IMR-90 (cell line): ENCODE measurements at regions not wholly inside any gene's neighbourhood (a gene's known extent, or its start where the extent isn't known, plus 50 kb on each side); places are given as distances from the start of the nearest gene placed in this dataset.

Experiments
- ATAC-seq: fragments of 200-7000 bp; cut with Tn5 transposase; 2 replicates; pipeline ENCODE4 v1.9.1; 2020; ENCODE audit warnings: low read depth, mild to moderate bottlenecking, moderate library complexity
- BruUV-seq: library from RNA; stranded (reverse); fragments of 400-500 nt; replicated peaks from 2 replicates; lab custom pipeline; 2021; lab: Mats Ljungman, UMichigan
- CTCF ChIA-PET: fragments of 300-600 bp; formaldehyde crosslinking; extraction: SDS; loops from one replicate; lab custom pipeline; 2021; ENCODE audit warnings: antibody characterized with exemption; lab: Yijun Ruan, JAX
- POLR2A ChIA-PET: fragments of 300-600 bp; sonication (Branson Sonifier 250); formaldehyde crosslinking; loops from one replicate; lab custom pipeline; 2022; ENCODE audit warnings: antibody characterized with exemption; ENCODE audit not compliant: unreplicated experiment; lab: Charles Lee
- DNase-seq: peaks from one replicate; pipeline ENCODE4 v3.0.0; 2013
- H2AFZ ChIP-seq: replicated peaks from 2 replicates; pipeline ENCODE3; 2013; ENCODE audit warnings: low read length, mild to moderate bottlenecking; ENCODE audit not compliant: poor library complexity
- H2AK5ac ChIP-seq: 2 replicates; pipeline ENCODE4 v1.6.1; 2013; ENCODE audit warnings: low read depth, low read length, inconsistent platforms
- H2AK9ac ChIP-seq: replicated peaks from 2 replicates; pipeline ENCODE3; 2013; ENCODE audit warnings: mild to moderate bottlenecking, low read depth, low read length, moderate library complexity; ENCODE audit not compliant: poor library complexity
- H2BK120ac ChIP-seq: 2 replicates; pipeline ENCODE4 v1.6.1; 2013; ENCODE audit warnings: low read depth, low read length, inconsistent platforms
- H2BK15ac ChIP-seq: 3 replicates; pipeline ENCODE4 v1.6.1; 2013; ENCODE audit warnings: low read depth, low read length, inconsistent platforms
- H2BK20ac ChIP-seq: 2 replicates; pipeline ENCODE4 v1.6.1; 2013; ENCODE audit warnings: low read depth, mild to moderate bottlenecking, inconsistent platforms, low read length, moderate library complexity
- H2BK5ac ChIP-seq: 2 replicates; pipeline ENCODE4 v1.6.1; 2013; ENCODE audit warnings: mild to moderate bottlenecking, low read depth, low read length, inconsistent platforms; ENCODE audit not compliant: poor library complexity, severe bottlenecking
- H3K14ac ChIP-seq: replicated peaks from 2 replicates; pipeline ENCODE4 v1.6.1; 2013; ENCODE audit warnings: low read depth, low read length, inconsistent platforms
- H3K18ac ChIP-seq: 2 replicates; pipeline ENCODE4 v1.6.1; 2013; ENCODE audit warnings: low read depth, low read length, control low read depth
- H3K23ac ChIP-seq: 2 replicates; pipeline ENCODE4 v1.6.1; 2013; ENCODE audit warnings: low read depth, low read length, inconsistent platforms
- H3K27ac ChIP-seq: 2 replicates; pipeline ENCODE4 v1.5.1; 2013; ENCODE audit warnings: mild to moderate bottlenecking, control low read depth, low read length; ENCODE audit not compliant: insufficient read depth
- H3K27me3 ChIP-seq: 2 replicates; pipeline ENCODE4 v1.6.1; 2013; ENCODE audit warnings: low read length; ENCODE audit not compliant: control insufficient read depth, insufficient read depth
- H3K36me3 ChIP-seq: 2 replicates; pipeline ENCODE4 v1.6.1; 2013; ENCODE audit warnings: low read length, mixed read lengths; ENCODE audit not compliant: control insufficient read depth, insufficient read depth
- H3K4ac ChIP-seq: 2 replicates; pipeline ENCODE4 v1.6.1; 2013; ENCODE audit warnings: low read depth, low read length, inconsistent platforms
- H3K4me1 ChIP-seq: 2 replicates; pipeline ENCODE4 v1.6.1; 2013; ENCODE audit warnings: low read length, mixed read lengths; ENCODE audit not compliant: control insufficient read depth, insufficient read depth
- H3K4me2 ChIP-seq: 2 replicates; pipeline ENCODE4 v1.6.1; 2013; ENCODE audit warnings: low read depth, mild to moderate bottlenecking, control low read depth, low read length, moderate library complexity
- H3K4me3 ChIP-seq: 2 replicates; pipeline ENCODE4 v1.5.1; 2013; ENCODE audit warnings: low read depth, mild to moderate bottlenecking, control low read depth, low read length, moderate library complexity; ENCODE audit not compliant: insufficient read depth
- H3K56ac ChIP-seq: 2 replicates; pipeline ENCODE4 v1.6.1; 2013; ENCODE audit warnings: low read length, inconsistent platforms; ENCODE audit not compliant: insufficient read depth; ENCODE audit errors: extremely low read depth
- H3K79me1 ChIP-seq, 2 experiments: 2 replicates each; pipeline ENCODE4 v1.6.1; 2013; ENCODE audit warnings: low read length in 2 of 2, inconsistent platforms in 1 of 2, low read depth in 1 of 2
- H3K9ac ChIP-seq: 2 replicates; pipeline ENCODE4 v1.6.1; 2013; ENCODE audit warnings: low read depth, low read length, control low read depth
- H3K9me1 ChIP-seq: 2 replicates; pipeline ENCODE4 v1.6.1; 2013; ENCODE audit warnings: low read length, inconsistent platforms; ENCODE audit not compliant: insufficient read depth
- H3K9me3 ChIP-seq: 2 replicates; pipeline ENCODE4 v1.6.1; 2013; ENCODE audit warnings: low read length; ENCODE audit not compliant: control insufficient read depth, insufficient read depth
- H4K20me1 ChIP-seq: 2 replicates; pipeline ENCODE4 v1.6.1; 2013; ENCODE audit warnings: low read length, inconsistent platforms; ENCODE audit not compliant: insufficient read depth
- H4K5ac ChIP-seq: 2 replicates; pipeline ENCODE4 v1.6.1; 2013; ENCODE audit warnings: mild to moderate bottlenecking, low read depth, low read length, control low read depth
- H4K8ac ChIP-seq, 2 experiments: 2 replicates each; pipeline ENCODE4 v1.6.1; 2013; ENCODE audit warnings: low read depth in 2 of 2, low read length in 2 of 2, control low read depth in 1 of 2, inconsistent platforms in 1 of 2
- H4K91ac ChIP-seq: 2 replicates; pipeline ENCODE4 v1.6.1; 2013; ENCODE audit warnings: low read depth, low read length, inconsistent platforms; ENCODE audit not compliant: insufficient read depth
- BHLHE40 ChIP-seq: fragments of 150-350 bp; IDR thresholded peaks from 2 replicates; pipeline ENCODE4 v1.6.1; 2016; ENCODE audit warnings: mild to moderate bottlenecking, low read depth, low read length
- CEBPB ChIP-seq: IDR thresholded peaks from 2 replicates; pipeline ENCODE4 v1.6.1; 2012; ENCODE audit warnings: low read depth, low read length, improper control_type of control experiment
- MAZ ChIP-seq: IDR thresholded peaks from 2 replicates; pipeline ENCODE4 v1.6.1; 2012; ENCODE audit warnings: low read depth, mild to moderate bottlenecking, low read length, improper control_type of control experiment, moderate library complexity, borderline replicate concordance
- MXI1 ChIP-seq: IDR thresholded peaks from 2 replicates; pipeline ENCODE4 v1.6.1; 2012; ENCODE audit warnings: low read depth, mild to moderate bottlenecking, low read length, moderate library complexity, borderline replicate concordance
- POLR2A ChIP-seq: IDR thresholded peaks from 2 replicates; pipeline ENCODE4 v1.6.1; 2012; ENCODE audit warnings: mild to moderate bottlenecking, low read depth, low read length
- RAD21 ChIP-seq: IDR thresholded peaks from 2 replicates; pipeline ENCODE4 v1.6.1; 2012; ENCODE audit warnings: low read length, improper control_type of control experiment
- RCOR1 ChIP-seq: IDR thresholded peaks from 2 replicates; pipeline ENCODE4 v1.6.1; 2012; ENCODE audit warnings: mild to moderate bottlenecking, low read length, improper control_type of control experiment; ENCODE audit not compliant: insufficient replicate concordance
- RFX5 ChIP-seq: IDR thresholded peaks from 2 replicates; pipeline ENCODE4 v1.8.0; 2012; ENCODE audit warnings: low read depth, mild to moderate bottlenecking, low read length, moderate library complexity
- SMC3 ChIP-seq: fragments of 150-350 bp; IDR thresholded peaks from 2 replicates; pipeline ENCODE4 v1.6.1; 2016; ENCODE audit warnings: low read depth, mild to moderate bottlenecking, antibody characterized with exemption, low read length, moderate library complexity
- WGBS, 2 experiments: methylation state at CpG; one replicate each; pipeline versions ENCODE4 v1.1.5 to v1.1.7; 2013; ENCODE audit warnings: missing lambda C conversion rate in 2 of 2; ENCODE audit not compliant: insufficient read length in 1 of 2; ENCODE audit errors: extremely low coverage in 2 of 2; 5-methylcytosine and 5-hydroxymethylcytosine counted together
- dilution Hi-C: fragments of 300-500 bp; cut with HindIII; formaldehyde crosslinking; loops from one replicate; pipeline ENCODE4 v1.14.3; 2018; ENCODE audit warnings: low sequenced_read_pairs; ENCODE audit not compliant: unreplicated experiment
- in situ Hi-C: fragments of 300-500 bp; cut with MboI; formaldehyde crosslinking; loops from 3 replicates; pipeline ENCODE4 v1.14.3; 2019; ENCODE audit warnings: low sequenced_read_pairs, inconsistent platforms, mixed read lengths
- intact Hi-C: fragments of 100-400 bp; cut with micrococcal nuclease; formaldehyde crosslinking; loops from 2 replicates; pipeline ENCODE4 v1.10.0; 2022
- TF ChIP-seq, protein P1 (sequence below): conservative IDR thresholded peaks from 2 replicates; pipeline ENCODE4 v1.5.1; 2012; ENCODE audit warnings: mild to moderate bottlenecking, low read depth, low read length, improper control_type of control experiment

GRCh38 chr9:15104826-15105420, 194.7 kb upstream of the FREM1 start:
- no TSS peak for BruUV-seq
- Histone ChIP-seq H3K4me1 (peaks cover 2% of the 10 kb centered on the region; the same call in 1 of the 2 replicates), H4K20me1 (no peaks in the 10 kb centered on the region), H3K9me1 (no peaks in the 10 kb centered on the region; the same call in 1 of the 2 replicates), H3K4ac (no peak overlapping the region), H4K5ac (no peak overlapping the region), H3K27ac (no peak overlapping the region), H3K56ac (no peak overlapping the region), H3K9ac (no peak overlapping the region), H3K27me3 (no peaks in the 10 kb centered on the region; the same call in 1 of the 2 replicates), H2BK15ac (no peak overlapping the region), H2AK9ac (no peak overlapping the region), H3K4me2 (no peak overlapping the region), H2BK5ac (no peak overlapping the region), H3K9me3 (no peaks in the 10 kb centered on the region), H3K18ac (no peak overlapping the region), H2BK120ac (no peak overlapping the region), H2AFZ (no peak overlapping the region), H2AK5ac (no peak overlapping the region), H3K79me1 (no peaks in the 10 kb centered on the region), H4K91ac (no peak overlapping the region), H4K8ac (no peak overlapping the region), H3K23ac (no peak overlapping the region), H2BK20ac (no peak overlapping the region), H3K36me3 (no peaks in the 10 kb centered on the region), H3K4me3 (no peak overlapping the region), H3K14ac (no peak overlapping the region)
- ChIA-PET CTCF (interaction anchor here (1.0 to 1.9 kb wide), 2 partner anchors 30 kb away, joined by 6 read pairs; no protein-coding TSS in a partner anchor), POLR2A (interaction anchor here (0.7 kb wide), 1 partner anchor 10 kb away, joined by 3 read pairs; no protein-coding TSS in a partner anchor)
- dilution Hi-C loops, result no loop called here
- intact Hi-C loops, result loop anchor here (1.0 to 10.0 kb wide), 2 partner anchors 30 to 500 kb away; no protein-coding TSS in a partner anchor
- TF ChIP-seq, protein P1, sequence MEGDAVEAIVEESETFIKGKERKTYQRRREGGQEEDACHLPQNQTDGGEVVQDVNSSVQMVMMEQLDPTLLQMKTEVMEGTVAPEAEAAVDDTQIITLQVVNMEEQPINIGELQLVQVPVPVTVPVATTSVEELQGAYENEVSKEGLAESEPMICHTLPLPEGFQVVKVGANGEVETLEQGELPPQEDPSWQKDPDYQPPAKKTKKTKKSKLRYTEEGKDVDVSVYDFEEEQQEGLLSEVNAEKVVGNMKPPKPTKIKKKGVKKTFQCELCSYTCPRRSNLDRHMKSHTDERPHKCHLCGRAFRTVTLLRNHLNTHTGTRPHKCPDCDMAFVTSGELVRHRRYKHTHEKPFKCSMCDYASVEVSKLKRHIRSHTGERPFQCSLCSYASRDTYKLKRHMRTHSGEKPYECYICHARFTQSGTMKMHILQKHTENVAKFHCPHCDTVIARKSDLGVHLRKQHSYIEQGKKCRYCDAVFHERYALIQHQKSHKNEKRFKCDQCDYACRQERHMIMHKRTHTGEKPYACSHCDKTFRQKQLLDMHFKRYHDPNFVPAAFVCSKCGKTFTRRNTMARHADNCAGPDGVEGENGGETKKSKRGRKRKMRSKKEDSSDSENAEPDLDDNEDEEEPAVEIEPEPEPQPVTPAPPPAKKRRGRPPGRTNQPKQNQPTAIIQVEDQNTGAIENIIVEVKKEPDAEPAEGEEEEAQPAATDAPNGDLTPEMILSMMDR, result peak; percentile 70
- TF ChIP-seq RAD21 (peak; percentile 66), BHLHE40 (no peak), POLR2A (no peak), MAZ (no peak), RCOR1 (no peak), CEBPB (no peak), MXI1 (no peak), SMC3 (peak; percentile 70), RFX5 (no peak)
- in situ Hi-C loops, result loop anchor here (5.0 kb wide), 1 partner anchor 32 kb away; no protein-coding TSS in a partner anchor
- ATAC-seq (peak; percentile 85), DNase-seq (peak; percentile 46)
- no CpG with 5 or more reads among the region's 4 CpGs for WGBS, 2 experiments
